Progenitor cell of endocrine pancreas (in vitro differentiated cells): ENCODE measurements at regions not wholly inside any gene's neighbourhood (a gene's known extent, or its start where the extent isn't known, plus 50 kb on each side); places are given as distances from the start of the nearest gene placed in this dataset.

Experiments
- DNase-seq: peaks from one replicate; pipeline ENCODE4 v3.0.0; 2021; ENCODE audit warnings: low spot score; ENCODE audit not compliant: unreplicated experiment
- H3K27ac Mint-ChIP-seq: 2 replicates; pipeline ENCODE4 v1.8.0; 2021; ENCODE audit warnings: mild to moderate bottlenecking, moderate library complexity, mixed read lengths
- H3K27me3 Mint-ChIP-seq: 2 replicates; pipeline ENCODE4 v1.8.0; 2021; ENCODE audit warnings: mixed read lengths
- H3K36me3 Mint-ChIP-seq: 2 replicates; pipeline ENCODE4 v1.8.0; 2022; ENCODE audit warnings: mixed read lengths; ENCODE audit not compliant: insufficient read depth
- H3K4me1 Mint-ChIP-seq: 2 replicates; pipeline ENCODE4 v1.8.0; 2021; ENCODE audit warnings: low read depth, mixed read lengths
- H3K4me3 Mint-ChIP-seq: 2 replicates; pipeline ENCODE4 v1.8.0; 2021; ENCODE audit warnings: low read depth, mild to moderate bottlenecking, moderate library complexity, mixed read lengths
- H3K9me3 Mint-ChIP-seq: 2 replicates; pipeline ENCODE4 v1.8.0; 2021; ENCODE audit warnings: low read depth, mixed read lengths
- TF ChIP-seq, protein P1 (sequence below): fragments of 200-600 bp; sonication (generic); IDR thresholded peaks from one replicate; pipeline ENCODE4 v1.5.0; 2021; ENCODE audit warnings: antibody characterized with exemption, mild to moderate bottlenecking; ENCODE audit not compliant: unreplicated experiment

DNA sequence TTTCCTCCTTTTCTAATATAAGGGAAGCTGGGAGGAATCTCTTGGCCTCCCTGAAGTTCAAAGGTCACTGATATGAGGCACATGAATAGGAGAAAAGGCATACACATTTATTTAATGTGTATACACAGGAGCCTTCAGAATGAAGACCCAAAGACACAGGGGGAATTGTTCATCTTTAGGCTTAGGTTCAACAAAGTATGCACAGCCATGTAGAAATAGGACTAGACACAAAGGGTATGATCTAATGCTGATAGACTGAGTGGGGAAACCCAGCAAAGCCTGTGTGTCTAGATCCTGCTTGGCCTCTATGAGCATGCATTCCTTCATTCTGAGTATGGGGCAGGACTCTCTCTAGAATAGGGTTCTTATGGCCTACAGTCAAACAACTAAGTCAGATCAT, 177.1 kb upstream of the RFC3 start:
- no peaks in the 10 kb centered on the region for H3K36me3 Mint-ChIP-seq
- no peaks in the 10 kb centered on the region for H3K9me3 Mint-ChIP-seq
- no peaks in the 10 kb centered on the region for H3K27me3 Mint-ChIP-seq
- TF ChIP-seq, protein P1, sequence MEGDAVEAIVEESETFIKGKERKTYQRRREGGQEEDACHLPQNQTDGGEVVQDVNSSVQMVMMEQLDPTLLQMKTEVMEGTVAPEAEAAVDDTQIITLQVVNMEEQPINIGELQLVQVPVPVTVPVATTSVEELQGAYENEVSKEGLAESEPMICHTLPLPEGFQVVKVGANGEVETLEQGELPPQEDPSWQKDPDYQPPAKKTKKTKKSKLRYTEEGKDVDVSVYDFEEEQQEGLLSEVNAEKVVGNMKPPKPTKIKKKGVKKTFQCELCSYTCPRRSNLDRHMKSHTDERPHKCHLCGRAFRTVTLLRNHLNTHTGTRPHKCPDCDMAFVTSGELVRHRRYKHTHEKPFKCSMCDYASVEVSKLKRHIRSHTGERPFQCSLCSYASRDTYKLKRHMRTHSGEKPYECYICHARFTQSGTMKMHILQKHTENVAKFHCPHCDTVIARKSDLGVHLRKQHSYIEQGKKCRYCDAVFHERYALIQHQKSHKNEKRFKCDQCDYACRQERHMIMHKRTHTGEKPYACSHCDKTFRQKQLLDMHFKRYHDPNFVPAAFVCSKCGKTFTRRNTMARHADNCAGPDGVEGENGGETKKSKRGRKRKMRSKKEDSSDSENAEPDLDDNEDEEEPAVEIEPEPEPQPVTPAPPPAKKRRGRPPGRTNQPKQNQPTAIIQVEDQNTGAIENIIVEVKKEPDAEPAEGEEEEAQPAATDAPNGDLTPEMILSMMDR, result no peak
- H3K4me3 Mint-ChIP-seq, result no peak overlapping the region
- peak overlapping the region; percentile 74 for H3K27ac Mint-ChIP-seq
- DNase-seq, result no peak
- H3K4me1 Mint-ChIP-seq, result peaks cover 38% of the 10 kb centered on the region

DNA sequence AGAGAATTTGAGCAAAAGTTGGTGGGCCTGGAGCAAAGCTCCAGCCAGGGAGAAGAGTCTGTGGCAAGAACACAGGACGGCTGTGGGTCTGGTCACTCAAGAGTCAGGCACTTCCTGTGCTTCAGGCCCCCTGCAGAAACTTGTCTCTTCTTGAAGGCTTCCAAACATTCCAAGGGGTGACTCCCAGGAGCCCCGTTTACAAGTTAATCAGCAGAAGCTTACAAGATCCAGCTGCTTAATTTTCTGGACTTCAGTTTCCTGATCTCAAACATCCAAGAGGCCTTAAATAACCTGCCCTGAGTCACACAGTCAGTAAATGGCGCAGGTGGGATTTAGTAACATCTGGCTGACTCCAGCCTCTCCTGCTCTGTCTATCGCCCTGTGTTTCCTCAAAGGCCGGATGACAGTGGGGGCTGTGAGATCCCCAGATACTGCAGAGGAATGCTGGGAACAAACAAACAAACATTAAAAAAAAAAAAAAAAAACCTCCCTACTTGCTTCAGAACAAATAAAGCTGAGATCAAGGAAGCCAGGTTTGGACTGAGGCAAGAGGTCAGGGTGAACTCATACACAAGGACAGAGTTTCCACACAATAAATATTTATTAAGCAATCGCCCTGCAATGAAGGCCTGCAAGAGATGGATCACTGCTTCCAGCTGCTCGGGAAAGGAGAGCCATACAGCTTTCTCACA, 175.4 kb upstream of the RFC3 start:
- Mint-ChIP-seq H3K4me3 (no peak overlapping the region), H3K27ac (peak overlapping the region; percentile 43), H3K27me3 (no peaks in the 10 kb centered on the region), H3K4me1 (peaks cover 44% of the 10 kb centered on the region), H3K9me3 (no peaks in the 10 kb centered on the region), H3K36me3 (no peaks in the 10 kb centered on the region)
- TF ChIP-seq, protein P1, result no peak
- DNase-seq, result no peak

DNA sequence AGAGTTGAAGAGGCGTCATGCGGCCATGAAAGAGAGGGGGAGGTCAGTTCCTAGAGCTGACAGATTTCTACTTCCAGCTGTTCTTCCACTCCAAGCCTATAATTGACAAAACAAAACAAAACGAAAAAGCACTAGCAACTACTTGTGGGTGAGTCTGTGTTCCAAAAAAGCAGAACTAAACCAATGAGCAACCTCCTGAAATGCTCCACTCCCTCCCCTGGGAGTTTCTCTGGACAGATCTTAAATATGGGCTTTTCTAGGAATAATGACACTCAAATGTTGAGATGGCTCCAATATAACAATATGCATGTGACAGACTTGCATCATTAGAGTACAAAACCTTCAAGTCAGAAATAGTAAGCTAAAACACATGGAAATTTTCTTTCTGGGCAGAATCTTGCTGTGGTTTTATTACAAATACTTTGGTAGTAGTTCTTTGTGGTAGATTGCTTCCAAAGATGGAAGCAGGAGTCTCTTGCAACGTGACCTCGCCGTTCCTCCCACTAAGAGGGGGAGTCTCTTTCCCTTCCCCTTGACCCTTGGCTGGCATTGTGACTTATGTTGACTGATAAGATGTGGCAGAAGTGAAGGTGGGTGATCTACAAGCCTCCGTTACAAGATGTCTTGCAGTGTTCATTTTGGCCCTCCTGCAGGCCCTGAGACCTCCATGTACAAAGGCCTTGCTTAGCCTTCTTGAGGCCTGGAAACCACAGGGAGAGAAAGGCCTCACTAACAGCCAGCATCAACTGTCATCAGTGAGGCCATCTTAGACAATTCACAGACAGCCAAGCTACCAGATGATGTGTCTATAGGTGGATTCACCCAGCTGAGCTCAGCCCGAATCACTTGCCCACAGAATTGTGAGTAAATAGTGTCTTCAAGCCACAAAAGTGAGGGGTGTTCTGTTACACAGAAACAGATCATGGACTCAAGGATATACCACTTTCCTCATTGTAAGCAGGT, 173.1 kb upstream of the RFC3 start:
- Mint-ChIP-seq H3K36me3 (no peaks in the 10 kb centered on the region), H3K4me3 (no peak overlapping the region), H3K27ac (no peak overlapping the region), H3K9me3 (no peaks in the 10 kb centered on the region), H3K27me3 (no peaks in the 10 kb centered on the region), H3K4me1 (peaks cover 38% of the 10 kb centered on the region)
- TF ChIP-seq, protein P1, result no peak
- DNase-seq, result no peak

DNA sequence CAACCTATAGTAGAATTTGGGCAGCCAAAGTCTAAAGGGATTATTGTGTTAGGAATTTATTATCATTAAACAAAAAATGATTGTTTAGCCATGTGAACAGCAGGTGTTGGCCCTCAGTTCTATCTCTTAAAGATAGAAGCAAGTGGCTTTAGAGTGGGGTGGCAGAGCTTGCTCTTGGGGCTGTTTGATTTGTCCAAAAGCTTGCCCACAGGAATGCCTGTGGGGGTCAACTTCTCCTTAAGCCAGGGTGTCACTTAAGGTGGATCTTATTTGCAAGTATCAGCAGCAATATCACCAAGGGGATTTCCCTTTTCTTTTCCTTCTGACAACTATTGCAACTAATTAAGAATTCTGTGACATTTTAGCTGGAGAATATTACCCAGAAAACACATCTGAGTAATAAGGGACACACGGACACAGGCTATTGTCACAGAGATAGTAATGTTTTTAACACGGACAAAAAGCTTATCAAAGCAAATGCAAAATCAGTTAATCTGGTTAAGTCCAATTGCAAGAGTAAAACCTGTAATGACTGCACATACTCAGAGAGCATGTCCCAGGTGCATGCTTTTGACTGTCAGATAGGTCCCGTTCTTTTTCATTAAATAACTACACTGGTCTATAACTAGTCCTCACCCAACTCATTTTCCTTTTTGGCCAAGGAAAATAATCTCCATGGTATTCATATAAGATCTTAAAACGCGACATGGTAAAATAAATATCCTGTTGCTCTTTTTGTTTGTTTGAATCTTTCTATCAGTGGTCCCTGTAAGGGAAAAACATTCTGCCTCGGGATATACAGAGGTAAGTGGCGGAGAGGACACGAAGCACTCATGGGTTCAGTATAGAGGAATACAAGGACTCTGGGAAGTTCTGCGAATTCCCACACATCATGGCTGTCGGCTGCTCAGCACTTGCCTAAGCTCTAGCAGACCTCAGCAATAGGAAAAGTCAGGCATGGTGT, 172.1 kb upstream of the RFC3 start:
- TF ChIP-seq, protein P1, result no peak
- no peaks in the 10 kb centered on the region for H3K9me3 Mint-ChIP-seq
- no peak overlapping the region for H3K27ac Mint-ChIP-seq
- no peaks in the 10 kb centered on the region for H3K36me3 Mint-ChIP-seq
- DNase-seq, result no peak
- no peak overlapping the region for H3K4me3 Mint-ChIP-seq
- peaks cover 30% of the 10 kb centered on the region for H3K4me1 Mint-ChIP-seq
- no peaks in the 10 kb centered on the region for H3K27me3 Mint-ChIP-seq
